Hepatocyte (in vitro differentiated cells): ENCODE measurements at regions not wholly inside any gene's neighbourhood (a gene's known extent, or its start where the extent isn't known, plus 50 kb on each side); places are given as distances from the start of the nearest gene placed in this dataset.

Experiments used
- EZH2phosphoT487 ChIP-seq: fragments of 200-600 bp; sonication (generic); IDR thresholded peaks from one replicate; pipeline ENCODE4 v1.6.1; 2018; ENCODE audit warnings: antibody characterized with exemption, mild to moderate bottlenecking, low read depth, moderate library complexity; ENCODE audit not compliant: unreplicated experiment, severe bottlenecking
- TF ChIP-seq, protein P1 (sequence below): fragments of 200-600 bp; sonication (generic); IDR thresholded peaks from 2 replicates; pipeline ENCODE4 v1.5.1; 2016; ENCODE audit warnings: antibody characterized with exemption, mild to moderate bottlenecking; ENCODE audit not compliant: poor library complexity

DNA sequence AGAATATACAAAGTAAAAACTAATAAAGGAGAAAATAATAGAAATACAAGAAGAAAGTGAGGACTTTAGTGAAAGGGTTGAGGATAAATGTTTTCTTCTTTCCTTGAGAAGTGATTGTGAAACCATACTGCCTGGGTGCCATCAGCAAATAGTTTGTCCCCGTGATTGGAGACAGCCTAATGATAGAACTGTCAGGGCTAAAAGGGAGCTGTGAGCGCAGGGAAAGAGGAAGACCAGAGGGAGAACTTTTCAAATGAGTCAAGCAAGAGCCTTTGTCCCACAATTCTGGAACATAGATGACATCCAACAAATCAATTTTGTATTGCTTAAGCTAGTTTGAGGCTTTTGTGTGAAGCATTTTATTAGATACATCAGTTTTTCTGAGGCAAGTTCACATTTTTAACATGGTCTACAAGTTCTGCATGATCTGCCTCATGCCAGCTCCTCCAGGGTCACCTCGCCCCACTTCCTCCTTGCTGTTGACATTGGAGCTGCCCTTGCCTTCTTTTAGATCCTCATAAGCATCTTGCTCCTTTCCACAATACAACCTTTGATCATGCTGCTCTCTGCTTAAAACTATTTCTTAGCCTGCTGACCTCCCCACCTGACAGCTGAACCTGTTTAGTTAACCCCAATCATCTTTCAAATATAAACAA, 213.4 kb upstream of the REG3G start:
- TF ChIP-seq EZH2phosphoT487, result no peak
- TF ChIP-seq, protein P1, sequence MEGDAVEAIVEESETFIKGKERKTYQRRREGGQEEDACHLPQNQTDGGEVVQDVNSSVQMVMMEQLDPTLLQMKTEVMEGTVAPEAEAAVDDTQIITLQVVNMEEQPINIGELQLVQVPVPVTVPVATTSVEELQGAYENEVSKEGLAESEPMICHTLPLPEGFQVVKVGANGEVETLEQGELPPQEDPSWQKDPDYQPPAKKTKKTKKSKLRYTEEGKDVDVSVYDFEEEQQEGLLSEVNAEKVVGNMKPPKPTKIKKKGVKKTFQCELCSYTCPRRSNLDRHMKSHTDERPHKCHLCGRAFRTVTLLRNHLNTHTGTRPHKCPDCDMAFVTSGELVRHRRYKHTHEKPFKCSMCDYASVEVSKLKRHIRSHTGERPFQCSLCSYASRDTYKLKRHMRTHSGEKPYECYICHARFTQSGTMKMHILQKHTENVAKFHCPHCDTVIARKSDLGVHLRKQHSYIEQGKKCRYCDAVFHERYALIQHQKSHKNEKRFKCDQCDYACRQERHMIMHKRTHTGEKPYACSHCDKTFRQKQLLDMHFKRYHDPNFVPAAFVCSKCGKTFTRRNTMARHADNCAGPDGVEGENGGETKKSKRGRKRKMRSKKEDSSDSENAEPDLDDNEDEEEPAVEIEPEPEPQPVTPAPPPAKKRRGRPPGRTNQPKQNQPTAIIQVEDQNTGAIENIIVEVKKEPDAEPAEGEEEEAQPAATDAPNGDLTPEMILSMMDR, result no peak
